ENCODE measurements at regions not wholly inside any gene's neighbourhood (a gene's known extent, or its start where the extent isn't known, plus 50 kb on each side); places are given as distances from the start of the nearest gene placed in this dataset.

DNA sequence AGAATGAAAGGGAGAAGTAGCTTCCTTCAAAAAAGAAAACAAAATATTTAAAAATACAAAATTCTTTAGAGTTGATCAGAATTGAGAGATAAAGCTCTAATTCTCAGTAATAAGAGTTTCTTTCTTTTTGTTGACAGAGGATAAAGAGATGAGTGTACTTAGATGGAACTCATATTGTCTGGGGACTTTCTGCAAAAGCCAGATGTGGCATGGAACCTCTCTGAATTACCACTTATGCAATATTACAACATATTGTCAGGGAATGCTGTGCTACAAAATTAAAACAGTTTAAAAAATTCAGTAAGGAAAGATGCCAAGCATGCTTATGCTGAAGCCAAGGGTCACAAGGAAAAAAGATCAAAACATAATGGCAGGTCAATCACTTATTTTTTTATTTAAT, 386.6 kb upstream of the LRATD1 start:
- TF ChIP-seq, protein P1, sequence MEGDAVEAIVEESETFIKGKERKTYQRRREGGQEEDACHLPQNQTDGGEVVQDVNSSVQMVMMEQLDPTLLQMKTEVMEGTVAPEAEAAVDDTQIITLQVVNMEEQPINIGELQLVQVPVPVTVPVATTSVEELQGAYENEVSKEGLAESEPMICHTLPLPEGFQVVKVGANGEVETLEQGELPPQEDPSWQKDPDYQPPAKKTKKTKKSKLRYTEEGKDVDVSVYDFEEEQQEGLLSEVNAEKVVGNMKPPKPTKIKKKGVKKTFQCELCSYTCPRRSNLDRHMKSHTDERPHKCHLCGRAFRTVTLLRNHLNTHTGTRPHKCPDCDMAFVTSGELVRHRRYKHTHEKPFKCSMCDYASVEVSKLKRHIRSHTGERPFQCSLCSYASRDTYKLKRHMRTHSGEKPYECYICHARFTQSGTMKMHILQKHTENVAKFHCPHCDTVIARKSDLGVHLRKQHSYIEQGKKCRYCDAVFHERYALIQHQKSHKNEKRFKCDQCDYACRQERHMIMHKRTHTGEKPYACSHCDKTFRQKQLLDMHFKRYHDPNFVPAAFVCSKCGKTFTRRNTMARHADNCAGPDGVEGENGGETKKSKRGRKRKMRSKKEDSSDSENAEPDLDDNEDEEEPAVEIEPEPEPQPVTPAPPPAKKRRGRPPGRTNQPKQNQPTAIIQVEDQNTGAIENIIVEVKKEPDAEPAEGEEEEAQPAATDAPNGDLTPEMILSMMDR (IDR thresholded peaks at IDR 0.05), result no peak
- TF ChIP-seq EZH2phosphoT487 (IDR thresholded peaks at IDR 0.05), result no peak
- TF ChIP-seq EZH2 (IDR thresholded peaks at IDR 0.05), result no peak
